GM13977 (cell line): ENCODE measurements at regions not wholly inside any gene's neighbourhood (a gene's known extent, or its start where the extent isn't known, plus 50 kb on each side); places are given as distances from the start of the nearest gene placed in this dataset.

Experiments
- DNase-seq: peaks from one replicate; pipeline ENCODE4 v3.0.0; 2012; ENCODE audit warnings: low spot score
- in situ Hi-C: fragments of 300-500 bp; cut with MboI; formaldehyde crosslinking; loops from one replicate; pipeline ENCODE4 v1.12.0; 2022; ENCODE audit warnings: low sequenced_read_pairs, low pct_unique_long_range_greater_than_20kb, mixed read lengths, inconsistent platforms; ENCODE audit not compliant: unreplicated experiment
- TF ChIP-seq, protein P1 (sequence below): IDR thresholded peaks from 2 replicates; pipeline ENCODE4 v1.5.1; 2012; ENCODE audit warnings: mild to moderate bottlenecking, control low read depth; ENCODE audit not compliant: insufficient read depth; ENCODE audit errors: extremely low read depth, missing control alignments

GRCh38 chr4:31041853-31042252 is 321.7 kb downstream of the PCDH7 start:
- DNase-seq = no peak
- TF ChIP-seq, protein P1, sequence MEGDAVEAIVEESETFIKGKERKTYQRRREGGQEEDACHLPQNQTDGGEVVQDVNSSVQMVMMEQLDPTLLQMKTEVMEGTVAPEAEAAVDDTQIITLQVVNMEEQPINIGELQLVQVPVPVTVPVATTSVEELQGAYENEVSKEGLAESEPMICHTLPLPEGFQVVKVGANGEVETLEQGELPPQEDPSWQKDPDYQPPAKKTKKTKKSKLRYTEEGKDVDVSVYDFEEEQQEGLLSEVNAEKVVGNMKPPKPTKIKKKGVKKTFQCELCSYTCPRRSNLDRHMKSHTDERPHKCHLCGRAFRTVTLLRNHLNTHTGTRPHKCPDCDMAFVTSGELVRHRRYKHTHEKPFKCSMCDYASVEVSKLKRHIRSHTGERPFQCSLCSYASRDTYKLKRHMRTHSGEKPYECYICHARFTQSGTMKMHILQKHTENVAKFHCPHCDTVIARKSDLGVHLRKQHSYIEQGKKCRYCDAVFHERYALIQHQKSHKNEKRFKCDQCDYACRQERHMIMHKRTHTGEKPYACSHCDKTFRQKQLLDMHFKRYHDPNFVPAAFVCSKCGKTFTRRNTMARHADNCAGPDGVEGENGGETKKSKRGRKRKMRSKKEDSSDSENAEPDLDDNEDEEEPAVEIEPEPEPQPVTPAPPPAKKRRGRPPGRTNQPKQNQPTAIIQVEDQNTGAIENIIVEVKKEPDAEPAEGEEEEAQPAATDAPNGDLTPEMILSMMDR = no peak
- in situ Hi-C loops = no loop called here

DNA sequence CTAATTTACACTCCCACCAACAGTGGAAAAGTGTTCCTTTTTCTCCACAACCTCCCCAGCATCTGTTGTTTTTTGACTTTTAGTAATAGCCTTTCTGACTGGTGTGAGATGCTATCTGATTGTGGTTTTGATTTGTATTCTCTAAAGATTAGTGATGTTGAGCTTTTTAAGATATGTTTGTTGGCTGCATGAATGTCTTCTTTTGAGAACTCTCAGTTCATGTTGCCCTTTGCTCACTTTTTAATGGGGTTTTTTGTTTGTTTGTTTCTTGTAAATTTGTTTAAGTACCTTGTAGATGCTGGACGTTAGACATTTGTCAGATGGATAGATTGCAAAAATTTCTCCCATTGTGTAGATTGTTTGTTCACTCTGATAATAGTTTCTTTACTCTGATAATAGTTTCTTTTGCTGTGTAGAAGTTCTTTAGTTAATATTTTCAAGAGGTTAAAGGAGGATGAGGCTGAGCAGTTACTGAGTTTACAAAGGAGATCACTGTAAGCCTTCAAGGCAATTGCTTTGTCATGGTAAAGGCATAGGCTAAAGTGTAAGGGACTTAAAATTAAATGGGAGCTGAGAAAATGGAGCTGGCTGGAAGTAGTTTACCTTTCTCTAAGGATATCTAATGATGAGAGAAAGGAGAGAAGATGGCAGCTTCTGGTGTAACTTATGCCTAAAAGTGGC is 323.4 kb downstream of the PCDH7 start:
- no peak for DNase-seq
- in situ Hi-C loops = no loop called here
- TF ChIP-seq, protein P1 = no peak

DNA sequence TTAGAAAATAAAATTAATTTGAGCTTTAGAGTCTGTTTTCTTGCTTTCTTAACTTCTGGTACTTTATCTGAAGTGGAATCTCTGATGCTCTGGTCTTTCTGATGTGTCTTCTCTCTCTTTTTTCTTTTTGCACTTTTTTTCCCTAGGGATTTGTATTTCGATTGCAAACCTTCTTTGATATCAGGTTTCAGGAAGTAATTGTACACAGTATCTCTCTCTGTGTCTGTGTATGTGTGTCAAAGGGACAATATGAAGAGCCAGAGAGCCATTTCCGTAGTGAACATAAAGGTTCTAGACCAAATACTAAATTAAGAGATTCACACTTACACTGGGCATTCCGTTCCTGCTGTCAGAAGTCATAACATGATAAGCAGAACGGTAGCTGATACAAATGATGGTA is 325.0 kb downstream of the PCDH7 start:
- in situ Hi-C loops = no loop called here
- TF ChIP-seq, protein P1 = no peak
- no peak for DNase-seq

GRCh38 chr4:31045724-31046318 is 325.7 kb downstream of the PCDH7 start:
- DNase-seq = no peak
- in situ Hi-C loops = no loop called here
- TF ChIP-seq, protein P1 = peak; percentile 39

DNA sequence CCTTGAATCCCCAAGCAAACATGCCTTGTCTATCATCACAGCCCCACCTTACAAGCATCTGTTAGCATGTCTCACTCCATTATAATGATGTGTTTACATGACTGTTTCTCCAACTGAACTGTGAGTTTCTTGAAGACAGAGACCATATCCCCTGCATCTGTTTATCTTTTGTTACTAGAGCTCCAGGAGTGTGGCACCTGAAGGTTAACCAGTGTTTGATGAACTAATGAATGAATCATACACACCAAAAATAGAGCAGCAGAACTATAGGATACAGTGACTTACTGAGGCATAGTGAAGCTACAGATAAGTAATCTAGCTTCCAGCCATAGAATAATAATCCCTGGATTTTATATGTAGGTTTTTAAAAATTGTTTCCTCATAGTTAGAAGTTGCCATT is 331.0 kb downstream of the PCDH7 start:
- in situ Hi-C loops = no loop called here
- TF ChIP-seq, protein P1 = no peak

DNA sequence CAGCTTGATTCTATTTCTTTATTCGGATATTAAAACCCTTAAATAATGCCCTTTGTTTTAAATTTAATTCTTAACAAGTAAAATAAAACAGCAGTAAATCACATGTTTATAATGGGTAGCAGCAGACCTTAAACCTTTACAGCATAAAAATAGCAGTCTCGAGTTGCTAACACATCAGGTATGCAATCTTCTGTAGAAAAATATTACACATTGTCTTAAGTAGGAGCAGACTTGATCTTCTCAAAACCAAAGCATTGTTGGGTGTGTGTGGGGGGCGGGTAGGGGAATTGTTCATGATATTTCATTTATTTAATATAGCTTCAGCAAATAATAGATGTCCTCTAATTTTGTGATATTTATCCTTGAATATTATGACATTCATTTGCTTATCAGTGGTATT is 331.4 kb downstream of the PCDH7 start:
- no peak for DNase-seq
- in situ Hi-C loops = no loop called here
- TF ChIP-seq, protein P1 = no peak

More for the DNA sequence above, 331.0 kb downstream of the PCDH7 start:
- DNase-seq = no peak
